ENCODE measurements at regions not wholly inside any gene's neighbourhood (a gene's known extent, or its start where the extent isn't known, plus 50 kb on each side); places are given as distances from the start of the nearest gene placed in this dataset.

DNA sequence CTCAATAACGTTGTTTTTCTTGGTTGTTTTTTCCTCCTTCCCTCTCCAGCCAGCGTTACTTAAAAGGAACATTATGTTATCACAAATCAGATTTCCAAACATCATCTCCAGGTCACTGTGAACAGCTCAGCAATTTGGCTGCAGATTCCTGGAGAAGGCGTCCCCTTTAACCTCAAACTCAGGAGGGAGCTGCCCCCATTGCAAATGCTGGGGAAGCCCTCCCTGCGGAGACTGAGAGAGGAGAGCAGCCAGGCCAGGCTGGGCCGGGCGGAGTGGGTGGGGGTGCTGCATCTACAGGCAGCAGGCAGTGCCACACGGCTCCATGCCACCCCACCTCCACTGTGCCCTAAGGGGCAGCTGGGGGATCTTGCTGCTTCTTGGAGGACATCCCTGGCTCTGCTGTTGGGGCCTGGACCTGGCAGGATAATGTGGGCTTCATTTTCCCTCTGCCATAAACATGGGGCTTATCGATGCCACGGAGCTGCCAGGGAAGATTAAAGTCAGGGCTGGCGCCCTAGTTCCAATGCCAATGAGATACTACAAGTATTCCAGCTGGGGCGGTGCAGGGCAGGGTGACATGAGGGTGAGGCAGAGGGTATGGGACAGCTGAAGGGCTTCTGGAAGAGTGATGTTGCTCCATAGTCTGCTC is 148.8 kb downstream of the PJA1 start:
- H3K9me2 ChIP-seq (replicated peaks; ENCODE audit: control insufficient read depth, low read length) = no peaks in the 10 kb centered on the region
- H3F3A ChIP-seq (ENCODE audit: control insufficient read depth, insufficient read depth) = no peaks in the 10 kb centered on the region
- H3K4me1 ChIP-seq (ENCODE audit: control insufficient read depth, low read length) = no peaks in the 10 kb centered on the region
- TF ChIP-seq, protein P1, sequence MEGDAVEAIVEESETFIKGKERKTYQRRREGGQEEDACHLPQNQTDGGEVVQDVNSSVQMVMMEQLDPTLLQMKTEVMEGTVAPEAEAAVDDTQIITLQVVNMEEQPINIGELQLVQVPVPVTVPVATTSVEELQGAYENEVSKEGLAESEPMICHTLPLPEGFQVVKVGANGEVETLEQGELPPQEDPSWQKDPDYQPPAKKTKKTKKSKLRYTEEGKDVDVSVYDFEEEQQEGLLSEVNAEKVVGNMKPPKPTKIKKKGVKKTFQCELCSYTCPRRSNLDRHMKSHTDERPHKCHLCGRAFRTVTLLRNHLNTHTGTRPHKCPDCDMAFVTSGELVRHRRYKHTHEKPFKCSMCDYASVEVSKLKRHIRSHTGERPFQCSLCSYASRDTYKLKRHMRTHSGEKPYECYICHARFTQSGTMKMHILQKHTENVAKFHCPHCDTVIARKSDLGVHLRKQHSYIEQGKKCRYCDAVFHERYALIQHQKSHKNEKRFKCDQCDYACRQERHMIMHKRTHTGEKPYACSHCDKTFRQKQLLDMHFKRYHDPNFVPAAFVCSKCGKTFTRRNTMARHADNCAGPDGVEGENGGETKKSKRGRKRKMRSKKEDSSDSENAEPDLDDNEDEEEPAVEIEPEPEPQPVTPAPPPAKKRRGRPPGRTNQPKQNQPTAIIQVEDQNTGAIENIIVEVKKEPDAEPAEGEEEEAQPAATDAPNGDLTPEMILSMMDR (IDR thresholded peaks at IDR 0.05; ENCODE audit: low read depth, low read length, poor library complexity, severe bottlenecking) = no peak
- TF ChIP-seq EZH2phosphoT487 (IDR thresholded peaks at IDR 0.05; ENCODE audit: borderline replicate concordance, low read length) = no peak
- H3K4me3 ChIP-seq (ENCODE audit: low read length) = no peak overlapping the region
- H3K79me2 ChIP-seq (ENCODE audit: control insufficient read depth, low read length) = no peaks in the 10 kb centered on the region
- no peaks in the 10 kb centered on the region for H4K20me1 ChIP-seq (ENCODE audit: control insufficient read depth, insufficient read depth, low read depth, low read length)
- H3K36me3 ChIP-seq (ENCODE audit: control insufficient read depth, low read length) = no peaks in the 10 kb centered on the region
- no peaks in the 10 kb centered on the region for H3K27me3 ChIP-seq (ENCODE audit: control insufficient read depth, low read length)
- no peak overlapping the region for H3K27ac ChIP-seq (ENCODE audit: low read depth, low read length)
- H3K9me3 ChIP-seq (ENCODE audit: control insufficient read depth, insufficient read depth, low read length) = no peaks in the 10 kb centered on the region
- H3K4me2 ChIP-seq (ENCODE audit: low read length) = no peak overlapping the region

DNA sequence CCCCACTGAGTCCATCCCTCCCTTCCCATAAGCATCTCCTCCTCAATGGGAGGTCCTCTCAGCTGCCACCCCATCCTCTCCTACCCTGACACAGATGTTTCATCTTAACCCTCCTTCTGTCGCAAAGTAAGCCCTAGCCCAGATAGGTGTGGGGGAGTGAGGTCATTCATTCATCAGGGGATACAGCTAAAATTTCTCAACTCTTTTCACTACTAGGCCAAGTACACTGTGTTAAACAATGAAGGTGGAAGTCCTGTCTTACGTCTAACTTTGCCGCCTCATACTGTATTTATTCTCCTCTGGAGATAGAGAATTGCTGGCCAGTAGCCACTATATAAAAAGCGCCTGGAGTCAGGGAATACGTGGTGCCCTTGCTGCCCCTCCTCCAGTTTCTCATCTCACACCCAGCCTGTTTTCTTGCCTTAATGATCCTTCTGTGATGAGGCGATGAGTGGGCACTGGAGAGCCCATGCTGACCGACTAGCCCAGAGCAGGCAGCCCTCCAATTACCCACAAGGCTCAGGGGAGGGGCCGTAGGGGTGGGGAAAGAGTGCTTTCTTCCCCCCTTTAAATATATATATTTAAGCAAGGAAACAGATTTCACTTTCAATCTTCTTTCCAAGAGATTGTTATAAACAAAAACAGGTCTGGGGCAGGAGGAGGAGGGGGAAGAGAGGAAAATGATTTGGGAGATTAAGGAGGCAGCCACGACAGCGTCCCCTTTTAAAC is 149.5 kb downstream of the PJA1 start:
- Histone ChIP-seq H3K4me3 (ENCODE audit: low read length) (no peak overlapping the region), H3K9me3 (ENCODE audit: control insufficient read depth, insufficient read depth, low read length) (no peaks in the 10 kb centered on the region), H3K36me3 (ENCODE audit: control insufficient read depth, low read length) (no peaks in the 10 kb centered on the region), H3K79me2 (ENCODE audit: control insufficient read depth, low read length) (no peaks in the 10 kb centered on the region), H3K4me2 (ENCODE audit: low read length) (no peak overlapping the region), H3F3A (ENCODE audit: control insufficient read depth, insufficient read depth) (no peaks in the 10 kb centered on the region), H3K4me1 (ENCODE audit: control insufficient read depth, low read length) (no peaks in the 10 kb centered on the region), H3K27me3 (ENCODE audit: control insufficient read depth, low read length) (no peaks in the 10 kb centered on the region), H3K27ac (ENCODE audit: low read depth, low read length) (no peak overlapping the region), H3K9me2 (replicated peaks; ENCODE audit: control insufficient read depth, low read length) (no peaks in the 10 kb centered on the region), H4K20me1 (ENCODE audit: control insufficient read depth, insufficient read depth, low read depth, low read length) (no peaks in the 10 kb centered on the region)
- TF ChIP-seq, protein P1 (IDR thresholded peaks at IDR 0.05; ENCODE audit: low read depth, low read length, poor library complexity, severe bottlenecking) = no peak
- TF ChIP-seq EZH2phosphoT487 (IDR thresholded peaks at IDR 0.05; ENCODE audit: borderline replicate concordance, low read length) = no peak

DNA sequence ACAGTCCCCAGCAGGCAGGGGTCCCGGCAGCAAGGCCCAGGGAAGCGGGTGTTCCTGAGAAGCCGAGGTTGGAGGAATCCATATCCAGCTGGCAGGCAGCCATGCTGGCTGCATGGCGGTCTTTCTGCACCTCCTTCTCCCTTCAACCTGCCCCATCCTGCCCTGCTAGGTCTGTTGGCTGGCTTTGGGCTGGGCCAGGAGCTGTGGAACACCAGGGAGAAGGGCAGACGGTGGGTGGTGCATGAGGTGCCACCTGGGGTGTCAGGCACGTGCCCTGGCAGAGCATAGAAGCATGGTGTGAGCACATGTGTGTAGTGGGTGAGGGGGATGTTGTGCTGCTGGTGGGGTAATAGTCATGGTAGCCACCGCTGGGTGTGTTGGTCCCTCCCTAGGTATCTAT is 150.1 kb downstream of the PJA1 start:
- Histone ChIP-seq H3K4me2 (ENCODE audit: low read length) (no peak overlapping the region), H3K9me3 (ENCODE audit: control insufficient read depth, insufficient read depth, low read length) (no peaks in the 10 kb centered on the region), H3K4me3 (ENCODE audit: low read length) (no peak overlapping the region), H3K27me3 (ENCODE audit: control insufficient read depth, low read length) (no peaks in the 10 kb centered on the region), H3K79me2 (ENCODE audit: control insufficient read depth, low read length) (no peaks in the 10 kb centered on the region), H3K36me3 (ENCODE audit: control insufficient read depth, low read length) (no peaks in the 10 kb centered on the region), H4K20me1 (ENCODE audit: control insufficient read depth, insufficient read depth, low read depth, low read length) (no peaks in the 10 kb centered on the region), H3F3A (ENCODE audit: control insufficient read depth, insufficient read depth) (no peaks in the 10 kb centered on the region), H3K9me2 (replicated peaks; ENCODE audit: control insufficient read depth, low read length) (no peaks in the 10 kb centered on the region), H3K4me1 (ENCODE audit: control insufficient read depth, low read length) (no peaks in the 10 kb centered on the region), H3K27ac (ENCODE audit: low read depth, low read length) (no peak overlapping the region)
- TF ChIP-seq, protein P1 (IDR thresholded peaks at IDR 0.05; ENCODE audit: low read depth, low read length, poor library complexity, severe bottlenecking) = no peak
- TF ChIP-seq EZH2phosphoT487 (IDR thresholded peaks at IDR 0.05; ENCODE audit: borderline replicate concordance, low read length) = no peak

Data from DOHH2 (cell line).